ENCODE measurements at regions not wholly inside any gene's neighbourhood (a gene's known extent, or its start where the extent isn't known, plus 50 kb on each side); places are given as distances from the start of the nearest gene placed in this dataset.

- no peak for TF ChIP-seq CTCF (IDR thresholded peaks at IDR 0.05)
- TF ChIP-seq ZFX (IDR thresholded peaks at IDR 0.05; ENCODE audit: borderline replicate concordance) = no peak
Measured at GRCh38 chr10:3442451-3442990, 269.9 kb upstream of the PITRM1 start.

Measured in 22Rv1 (cell line).